ENCODE measurements at regions not wholly inside any gene's neighbourhood (a gene's known extent, or its start where the extent isn't known, plus 50 kb on each side); places are given as distances from the start of the nearest gene placed in this dataset.

DNA sequence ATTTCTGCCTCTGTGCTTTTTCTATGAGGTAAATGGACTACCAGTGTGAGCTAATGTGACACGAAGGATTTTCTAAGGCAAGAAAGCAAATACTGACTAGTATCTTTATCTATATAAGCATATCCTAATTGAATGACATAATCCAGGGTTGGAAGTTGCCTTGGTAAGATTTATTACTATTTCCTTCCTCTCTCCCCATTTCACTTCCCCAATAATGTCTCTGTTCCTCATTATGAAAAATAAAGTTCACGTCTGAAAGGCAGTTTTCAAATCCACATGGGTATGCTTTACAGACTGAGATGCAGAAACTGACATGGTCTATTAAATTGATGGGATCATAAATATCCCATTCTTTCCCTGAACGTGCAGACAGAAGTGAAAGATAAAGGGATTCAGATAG lies 86.0 kb downstream of the DTWD1 start:
- Histone ChIP-seq H3K36me3 (no peaks in the 10 kb centered on the region), H3K4me3 (no peak overlapping the region), H3K27me3 (no peaks in the 10 kb centered on the region), H3K27ac (no peak overlapping the region), H3K4me1 (no peaks in the 10 kb centered on the region), H3K9me3 (peaks cover 10 to 26% of the 10 kb centered on the region in 2 donors)
- intact Hi-C loops (cut with DNase I): no loop called here
- TF ChIP-seq, protein P1, sequence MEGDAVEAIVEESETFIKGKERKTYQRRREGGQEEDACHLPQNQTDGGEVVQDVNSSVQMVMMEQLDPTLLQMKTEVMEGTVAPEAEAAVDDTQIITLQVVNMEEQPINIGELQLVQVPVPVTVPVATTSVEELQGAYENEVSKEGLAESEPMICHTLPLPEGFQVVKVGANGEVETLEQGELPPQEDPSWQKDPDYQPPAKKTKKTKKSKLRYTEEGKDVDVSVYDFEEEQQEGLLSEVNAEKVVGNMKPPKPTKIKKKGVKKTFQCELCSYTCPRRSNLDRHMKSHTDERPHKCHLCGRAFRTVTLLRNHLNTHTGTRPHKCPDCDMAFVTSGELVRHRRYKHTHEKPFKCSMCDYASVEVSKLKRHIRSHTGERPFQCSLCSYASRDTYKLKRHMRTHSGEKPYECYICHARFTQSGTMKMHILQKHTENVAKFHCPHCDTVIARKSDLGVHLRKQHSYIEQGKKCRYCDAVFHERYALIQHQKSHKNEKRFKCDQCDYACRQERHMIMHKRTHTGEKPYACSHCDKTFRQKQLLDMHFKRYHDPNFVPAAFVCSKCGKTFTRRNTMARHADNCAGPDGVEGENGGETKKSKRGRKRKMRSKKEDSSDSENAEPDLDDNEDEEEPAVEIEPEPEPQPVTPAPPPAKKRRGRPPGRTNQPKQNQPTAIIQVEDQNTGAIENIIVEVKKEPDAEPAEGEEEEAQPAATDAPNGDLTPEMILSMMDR (IDR thresholded peaks at IDR 0.05): no peak
- no peak for DNase-seq (ENCODE audit: low spot score in 2 of 2)

DNA sequence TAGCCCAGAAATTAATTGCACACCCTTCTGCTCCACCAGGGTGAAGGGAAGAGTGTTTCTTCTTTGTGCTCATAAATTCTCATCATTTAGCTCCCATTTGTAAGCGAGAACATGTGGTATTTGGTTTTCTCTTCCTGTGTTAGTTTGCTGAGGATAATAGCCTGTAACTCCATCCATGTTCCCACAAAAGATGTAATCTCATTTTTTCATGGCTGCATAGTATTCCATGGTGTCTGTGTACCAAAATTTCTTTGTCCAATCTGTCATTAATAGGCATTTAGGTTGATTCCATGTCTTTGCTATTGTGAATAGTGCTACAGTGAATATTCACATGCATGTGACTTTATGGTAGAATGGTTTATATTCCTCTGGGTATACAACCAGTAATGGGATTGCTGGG lies 86.8 kb downstream of the DTWD1 start:
- no peaks in the 10 kb centered on the region for H3K4me1 ChIP-seq
- intact Hi-C loops (cut with DNase I): no loop called here
- TF ChIP-seq, protein P1 (IDR thresholded peaks at IDR 0.05): no peak
- H3K27me3 ChIP-seq: no peaks in the 10 kb centered on the region
- no peaks in the 10 kb centered on the region for H3K36me3 ChIP-seq
- H3K4me3 ChIP-seq: no peak overlapping the region
- peaks cover 10 to 26% of the 10 kb centered on the region in 2 donors for H3K9me3 ChIP-seq
- no peak overlapping the region for H3K27ac ChIP-seq
- no peak for DNase-seq (ENCODE audit: low spot score in 2 of 2)

DNA sequence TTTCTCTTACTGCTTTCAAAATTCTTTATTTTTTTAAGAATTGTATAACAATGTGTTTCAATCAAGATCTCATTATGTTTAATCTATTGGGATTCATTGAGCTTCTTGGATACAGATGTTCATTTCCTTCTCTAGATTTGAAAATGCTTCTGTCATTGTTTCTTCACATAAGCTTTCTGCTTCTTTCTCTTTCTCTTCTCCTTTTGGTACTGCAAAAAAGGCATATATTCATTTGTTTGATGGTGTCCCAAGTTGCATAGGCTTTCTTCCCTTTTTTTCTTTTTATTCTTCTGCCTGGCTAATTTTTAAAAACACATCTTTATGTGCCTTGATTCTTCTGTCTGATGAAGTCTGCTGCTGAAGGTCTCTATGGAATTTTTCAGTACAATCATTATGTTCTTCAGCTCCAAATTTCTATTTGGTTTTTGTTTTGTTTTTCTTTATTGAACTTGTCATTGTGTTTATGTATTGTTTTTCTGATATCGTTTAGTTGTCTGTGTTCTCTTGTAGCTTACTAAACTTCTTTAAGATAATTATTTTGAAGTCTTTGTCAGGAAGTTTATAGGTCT lies 88.9 kb downstream of the DTWD1 start:
- no peak overlapping the region for H3K4me3 ChIP-seq
- H3K27me3 ChIP-seq: no peaks in the 10 kb centered on the region
- TF ChIP-seq, protein P1 (IDR thresholded peaks at IDR 0.05): no peak
- H3K9me3 ChIP-seq: peaks cover 10 to 26% of the 10 kb centered on the region in 2 donors
- H3K36me3 ChIP-seq: no peaks in the 10 kb centered on the region
- H3K4me1 ChIP-seq: no peaks in the 10 kb centered on the region
- intact Hi-C loops (cut with DNase I): loop anchor here (10.0 kb wide), 1 partner anchor 285 kb away; no protein-coding TSS in a partner anchor
- DNase-seq (ENCODE audit: low spot score in 2 of 2): no peak
- H3K27ac ChIP-seq: no peak overlapping the region

DNA sequence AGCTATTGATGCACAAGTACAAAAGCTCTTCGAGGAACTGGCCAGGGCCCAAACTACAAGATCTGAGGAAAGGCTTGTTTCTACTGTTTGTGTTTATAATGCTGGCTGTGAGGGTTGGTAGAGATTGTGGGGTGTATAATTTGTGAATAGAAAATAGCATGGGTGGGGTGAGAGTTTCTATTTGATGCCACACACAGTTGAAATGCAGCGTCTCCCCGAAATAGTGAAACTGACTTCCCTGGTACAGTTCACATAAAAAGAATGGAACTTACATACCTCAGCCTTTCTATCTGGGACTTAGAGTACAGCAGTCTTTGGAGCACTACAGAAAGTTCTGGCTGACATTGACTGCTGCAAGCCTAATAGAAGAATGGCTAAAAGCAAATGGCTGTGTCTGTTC lies 91.3 kb downstream of the DTWD1 start:
- no peak for DNase-seq (ENCODE audit: low spot score in 2 of 2)
- TF ChIP-seq, protein P1 (IDR thresholded peaks at IDR 0.05): no peak
- intact Hi-C loops (cut with DNase I): loop anchor here (10.0 kb wide), 1 partner anchor 283 kb away; no protein-coding TSS in a partner anchor
- Histone ChIP-seq H3K4me1 (peaks cover 0 to 2% of the 10 kb centered on the region in 2 donors), H3K9me3 (peaks cover 10 to 26% of the 10 kb centered on the region in 2 donors), H3K27me3 (no peaks in the 10 kb centered on the region), H3K27ac (no peak overlapping the region), H3K4me3 (no peak overlapping the region), H3K36me3 (no peaks in the 10 kb centered on the region)

DNA sequence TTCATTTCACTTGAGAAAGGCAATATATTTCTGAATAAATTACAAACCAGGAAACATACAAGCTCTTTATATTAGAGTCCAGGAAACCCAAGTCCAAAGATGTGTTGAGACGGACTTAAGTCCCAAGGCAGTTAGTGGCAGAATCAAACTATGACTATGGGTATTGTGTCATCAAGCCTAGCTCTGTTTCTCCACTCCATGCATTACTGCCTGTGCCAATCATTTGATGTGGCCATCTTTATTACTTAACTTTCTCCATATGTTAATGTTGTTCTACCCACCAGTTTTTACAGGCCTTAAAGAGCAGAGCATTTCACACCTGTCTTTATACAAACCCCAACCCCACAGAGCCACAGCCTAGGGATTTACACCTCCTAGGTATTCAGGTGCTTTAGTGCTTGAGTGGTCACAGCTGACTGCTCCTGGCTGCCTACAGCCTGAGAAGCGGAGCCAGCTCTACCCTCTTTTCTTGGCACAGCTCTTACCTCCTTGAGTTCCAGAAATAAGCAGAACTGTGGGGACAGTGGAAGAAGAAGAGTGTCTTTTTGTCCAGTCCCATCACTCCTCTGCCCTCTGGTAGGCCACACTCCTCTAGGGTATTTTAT lies 92.1 kb downstream of the DTWD1 start:
- DNase-seq (ENCODE audit: low spot score in 2 of 2): no peak
- intact Hi-C loops (cut with DNase I): loop anchor here (10.0 kb wide), 1 partner anchor 282 kb away; no protein-coding TSS in a partner anchor
- Histone ChIP-seq H3K4me3 (no peak overlapping the region), H3K27ac (no peak overlapping the region), H3K27me3 (no peaks in the 10 kb centered on the region), H3K9me3 (peaks cover 10 to 22% of the 10 kb centered on the region in 2 donors), H3K4me1 (peaks cover 0 to 9% of the 10 kb centered on the region in 2 donors), H3K36me3 (no peaks in the 10 kb centered on the region)
- TF ChIP-seq, protein P1 (IDR thresholded peaks at IDR 0.05): no peak

Data from ascending aorta (tissue), 2 donors.